Gastroesophageal sphincter (tissue), 4 donors: ENCODE measurements at regions not wholly inside any gene's neighbourhood (a gene's known extent, or its start where the extent isn't known, plus 50 kb on each side); places are given as distances from the start of the nearest gene placed in this dataset.
"Not testable (repeated sequence)": the region's sequence is repeated elsewhere in the genome, so short reads cannot be mapped to it uniquely, and the experiment has no call there.

Source experiments
- ATAC-seq: fragments of 150-250 bp; one replicate; pipeline ENCODE4 v1.9.1; 2016; ENCODE audit warnings: mild to moderate bottlenecking, moderate library complexity
- H3K27ac ChIP-seq, 4 donors: fragments of 200-600 bp; sonication (generic) in 3 of 4; 1 replicate in 3 of 4; 2 replicates in 1 of 4; pipeline ENCODE4 v1.5.1; 2016 to 2019
- H3K27me3 ChIP-seq: fragments of 200-600 bp; sonication (generic); one replicate; pipeline ENCODE4 v1.5.1; 2019
- H3K36me3 ChIP-seq, 2 donors: fragments of 200-600 bp; sonication (generic); one replicate each; pipeline ENCODE4 v1.5.1; 2019; ENCODE audit warnings: control low read depth in 1 of 2
- H3K4me1 ChIP-seq, 3 donors: fragments of 200-600 bp; sonication (generic); 1 replicate in 2 of 3; 2 replicates in 1 of 3; pipeline ENCODE4 v1.5.1; 2016 to 2019; ENCODE audit warnings: control low read depth in 2 of 3
- H3K4me3 ChIP-seq, 2 donors: fragments of 200-600 bp; sonication (generic); one replicate each; pipeline ENCODE4 v1.5.1; 2019; ENCODE audit warnings: mild to moderate bottlenecking in 1 of 2, moderate library complexity in 1 of 2
- H3K9me3 ChIP-seq, 3 donors: fragments of 200-600 bp; sonication (generic); one replicate each; pipeline ENCODE4 v1.5.1; 2017 to 2019; ENCODE audit warnings: control low read depth in 2 of 3
- EP300 ChIP-seq: sonication (generic); formaldehyde crosslinking; IDR thresholded peaks from one replicate; pipeline ENCODE4 v1.6.1; 2017; ENCODE audit warnings: antibody characterized with exemption, mild to moderate bottlenecking
- POLR2A ChIP-seq, 2 donors: fragments of 450-650 bp; IDR thresholded peaks; one replicate each; pipeline ENCODE4 v1.6.1; 2017; ENCODE audit warnings: antibody characterized with exemption in 2 of 2, mild to moderate bottlenecking in 2 of 2, moderate library complexity in 1 of 2
- POLR2AphosphoS5 ChIP-seq: sonication (generic); formaldehyde crosslinking; IDR thresholded peaks from one replicate; pipeline ENCODE4 v1.6.1; 2017; ENCODE audit warnings: antibody characterized with exemption
- WGBS, 2 donors: methylation state at CpG; one replicate each; pipeline ENCODE4 v1.1.5; 2018; ENCODE audit warnings: low coverage in 1 of 2; 5-methylcytosine and 5-hydroxymethylcytosine counted together
- TF ChIP-seq, protein P1 (sequence below), 4 experiments: fragments of 200-600 bp in 2 of 4; fragments of 450-650 bp in 2 of 4; sonication (generic) in 1 of 4; IDR thresholded peaks; one replicate each; pipeline ENCODE4 v1.5.1; 2017 to 2019; ENCODE audit warnings: antibody characterized with exemption in 4 of 4, mild to moderate bottlenecking in 2 of 4, moderate library complexity in 2 of 4

DNA sequence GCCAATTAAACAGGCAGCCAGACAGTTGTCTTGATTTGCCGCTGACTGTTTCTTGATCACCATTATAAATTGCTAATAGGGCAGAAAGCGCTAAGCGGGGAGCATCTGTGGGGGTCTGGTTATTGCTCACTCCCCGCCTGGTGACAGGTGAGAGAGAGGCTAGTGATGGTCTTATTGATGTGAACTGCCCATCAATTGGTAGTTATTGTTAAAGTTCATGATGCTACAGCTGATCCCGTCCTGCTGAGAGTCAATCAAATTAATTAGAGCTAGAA is 148.5 kb downstream of the LNPK start:
- Histone ChIP-seq H3K4me1 (peaks cover 0 to 25% (median 0%) of the 10 kb centered on the region in 3 donors), H3K27me3 (no peaks in the 10 kb centered on the region), H3K36me3 (no peaks in the 10 kb centered on the region), H3K9me3 (no peaks in the 10 kb centered on the region), H3K4me3 (no peak overlapping the region), H3K27ac (no peak overlapping the region)
- ATAC-seq, result no peak
- WGBS, 2 donors, result 89 to 90% methylated on average over 2 to 5 of the region's 5 CpGs
- no peak for TF ChIP-seq EP300

DNA sequence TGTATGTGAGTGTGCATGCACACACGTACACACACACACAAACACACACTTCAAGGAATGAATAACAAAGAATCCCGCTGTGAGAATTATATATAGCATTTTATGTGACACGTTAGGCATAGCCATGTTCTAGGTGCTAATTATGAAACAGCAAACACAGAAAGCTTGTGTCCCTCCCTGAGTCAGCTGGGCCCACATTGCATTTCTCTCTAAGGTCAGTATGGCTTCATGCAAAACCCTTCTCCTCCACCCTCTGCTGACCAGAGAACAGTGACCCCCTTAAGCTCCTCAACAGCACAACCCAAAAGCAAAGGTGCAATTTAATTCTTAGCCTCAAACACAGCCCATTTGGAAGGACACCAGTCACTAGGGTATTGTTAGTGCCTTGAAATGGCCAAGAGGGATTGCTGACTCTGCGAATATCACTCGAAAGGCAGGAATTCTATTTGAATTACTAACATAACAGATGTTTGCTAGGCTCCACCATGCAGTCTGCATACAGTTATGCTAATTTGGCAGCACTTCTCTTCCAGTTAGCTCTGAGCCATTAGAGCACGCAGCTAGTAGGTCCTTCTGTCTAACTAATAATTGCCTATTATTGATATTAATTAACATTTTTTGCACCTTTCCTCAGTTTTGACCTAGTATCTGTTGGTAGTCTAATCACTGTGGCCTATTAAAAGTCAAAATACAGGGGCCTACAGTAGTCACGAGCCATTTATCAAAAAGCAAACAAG is 149.0 kb downstream of the LNPK start:
- H3K4me1 ChIP-seq, result peaks cover 0 to 25% (median 0%) of the 10 kb centered on the region in 3 donors
- H3K27ac ChIP-seq, result no peak overlapping the region
- no peak overlapping the region for H3K4me3 ChIP-seq
- ATAC-seq, result no peak
- no peaks in the 10 kb centered on the region for H3K36me3 ChIP-seq
- 94% methylated on average over 6 to 7 of the region's 7 CpGs for WGBS, 2 donors
- H3K9me3 ChIP-seq, result no peaks in the 10 kb centered on the region
- TF ChIP-seq POLR2A (IDR thresholded peaks at IDR 0.05) (no peak), EP300 (no peak), POLR2AphosphoS5 (no peak)
- H3K27me3 ChIP-seq, result no peaks in the 10 kb centered on the region

DNA sequence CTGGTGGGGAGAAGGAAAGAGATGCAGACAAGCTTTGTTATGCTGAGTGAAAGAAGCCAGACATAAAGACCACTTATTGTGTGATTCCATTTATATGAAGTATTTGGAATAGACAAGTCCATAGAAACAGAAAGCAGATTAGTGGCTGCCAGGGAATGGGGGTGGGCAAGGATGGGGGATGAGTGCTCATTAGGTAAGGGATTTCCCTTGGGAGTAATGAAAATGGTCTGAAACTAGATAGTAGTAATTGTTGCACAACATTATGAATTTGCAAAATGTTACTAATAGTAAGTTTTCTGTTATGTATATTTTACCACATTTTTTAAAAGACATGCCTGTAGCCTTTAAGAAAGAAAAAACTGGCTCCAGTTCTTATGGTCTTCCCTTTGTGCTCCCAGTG is 154.9 kb downstream of the LNPK start:
- Histone ChIP-seq H3K27ac (no peak overlapping the region), H3K4me1 (no peaks in the 10 kb centered on the region), H3K27me3 (no peaks in the 10 kb centered on the region), H3K4me3 (no peak overlapping the region), H3K9me3 (no peaks in the 10 kb centered on the region), H3K36me3 (no peaks in the 10 kb centered on the region)
- no peak for TF ChIP-seq POLR2AphosphoS5
- TF ChIP-seq EP300, result no peak
- TF ChIP-seq, protein P1, sequence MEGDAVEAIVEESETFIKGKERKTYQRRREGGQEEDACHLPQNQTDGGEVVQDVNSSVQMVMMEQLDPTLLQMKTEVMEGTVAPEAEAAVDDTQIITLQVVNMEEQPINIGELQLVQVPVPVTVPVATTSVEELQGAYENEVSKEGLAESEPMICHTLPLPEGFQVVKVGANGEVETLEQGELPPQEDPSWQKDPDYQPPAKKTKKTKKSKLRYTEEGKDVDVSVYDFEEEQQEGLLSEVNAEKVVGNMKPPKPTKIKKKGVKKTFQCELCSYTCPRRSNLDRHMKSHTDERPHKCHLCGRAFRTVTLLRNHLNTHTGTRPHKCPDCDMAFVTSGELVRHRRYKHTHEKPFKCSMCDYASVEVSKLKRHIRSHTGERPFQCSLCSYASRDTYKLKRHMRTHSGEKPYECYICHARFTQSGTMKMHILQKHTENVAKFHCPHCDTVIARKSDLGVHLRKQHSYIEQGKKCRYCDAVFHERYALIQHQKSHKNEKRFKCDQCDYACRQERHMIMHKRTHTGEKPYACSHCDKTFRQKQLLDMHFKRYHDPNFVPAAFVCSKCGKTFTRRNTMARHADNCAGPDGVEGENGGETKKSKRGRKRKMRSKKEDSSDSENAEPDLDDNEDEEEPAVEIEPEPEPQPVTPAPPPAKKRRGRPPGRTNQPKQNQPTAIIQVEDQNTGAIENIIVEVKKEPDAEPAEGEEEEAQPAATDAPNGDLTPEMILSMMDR (IDR thresholded peaks at IDR 0.05), result no peak
- TF ChIP-seq POLR2A (IDR thresholded peaks at IDR 0.05), result no peak
- ATAC-seq, result no peak

DNA sequence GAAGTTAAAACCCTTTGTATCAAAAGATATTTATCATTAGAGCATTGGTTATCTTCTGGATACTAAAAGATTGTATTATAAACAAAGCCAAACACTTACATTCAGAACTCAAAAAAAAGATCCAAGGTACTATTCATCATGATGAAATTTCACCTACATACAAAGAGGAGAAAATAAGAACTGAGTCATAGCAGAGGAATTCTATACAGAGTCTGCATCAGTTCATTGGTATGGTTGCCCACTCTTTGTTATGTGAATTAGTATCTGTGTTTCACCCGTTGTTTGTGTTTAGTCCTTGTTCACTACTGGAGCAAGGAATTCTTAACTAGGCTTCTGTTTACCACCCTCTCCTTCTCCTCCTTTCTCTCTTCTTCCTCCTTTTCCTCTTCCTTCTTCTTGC is 157.9 kb downstream of the LNPK start:
- H3K36me3 ChIP-seq, result no peaks in the 10 kb centered on the region
- no peak for TF ChIP-seq POLR2A (IDR thresholded peaks at IDR 0.05)
- no peak for TF ChIP-seq EP300
- TF ChIP-seq, protein P1 (IDR thresholded peaks at IDR 0.05), result no peak
- no peak for TF ChIP-seq POLR2AphosphoS5
- no peaks in the 10 kb centered on the region for H3K9me3 ChIP-seq
- no peak overlapping the region for H3K4me3 ChIP-seq
- H3K27ac ChIP-seq, result no peak overlapping the region
- 43 to 44% methylated on average over 1 of the region's 1 CpG for WGBS, 2 donors
- H3K4me1 ChIP-seq, result no peaks in the 10 kb centered on the region
- no peaks in the 10 kb centered on the region for H3K27me3 ChIP-seq
- no peak for ATAC-seq

DNA sequence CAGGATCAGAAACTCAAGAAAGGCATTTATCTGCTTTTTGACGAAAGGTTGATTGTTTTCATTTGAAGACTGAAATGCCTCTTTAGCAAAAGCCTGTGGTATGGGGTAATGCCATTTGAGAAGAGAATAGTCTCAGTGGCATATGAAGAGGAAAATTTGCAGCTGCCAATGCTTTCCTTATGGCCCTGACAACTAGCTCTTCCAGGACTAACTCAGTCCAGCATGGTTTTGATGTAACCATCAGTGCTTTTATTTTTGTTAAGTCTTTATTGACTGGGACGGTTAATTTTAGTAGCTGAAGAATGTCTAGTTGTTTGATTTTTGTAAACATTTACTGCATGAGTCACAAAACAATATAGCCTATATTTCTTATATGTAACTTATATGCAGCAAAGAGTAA is 158.4 kb downstream of the LNPK start:
- 67 to 71% methylated on average over 2 of the region's 2 CpGs for WGBS, 2 donors
- H3K27ac ChIP-seq, result no peak overlapping the region
- no peaks in the 10 kb centered on the region for H3K36me3 ChIP-seq
- no peaks in the 10 kb centered on the region for H3K9me3 ChIP-seq
- TF ChIP-seq EP300 (no peak), POLR2AphosphoS5 (no peak), POLR2A (IDR thresholded peaks at IDR 0.05) (no peak)
- TF ChIP-seq, protein P1 (IDR thresholded peaks at IDR 0.05), result no peak
- no peak for ATAC-seq
- no peak overlapping the region for H3K4me3 ChIP-seq
- no peaks in the 10 kb centered on the region for H3K27me3 ChIP-seq
- H3K4me1 ChIP-seq, result no peaks in the 10 kb centered on the region

DNA sequence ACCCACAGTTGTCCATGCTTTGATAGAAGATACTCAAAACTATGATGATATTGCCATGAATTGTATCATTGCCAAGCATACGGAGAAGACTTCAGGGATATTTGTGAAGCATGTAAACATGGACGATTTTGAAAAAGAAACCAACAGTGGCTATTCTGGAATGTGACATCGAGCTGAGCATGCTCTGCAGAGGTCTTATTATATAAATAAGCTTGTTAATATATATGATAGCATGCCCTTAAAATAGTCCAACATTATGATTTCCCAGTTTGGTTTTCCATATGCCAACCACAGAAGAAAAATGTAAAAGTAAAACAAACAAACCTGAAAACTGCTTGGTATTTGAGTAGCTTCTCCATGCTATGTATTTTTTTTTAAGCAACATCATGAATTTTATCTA is 159.1 kb downstream of the LNPK start:
- ATAC-seq, result no peak
- Histone ChIP-seq H3K36me3 (no peaks in the 10 kb centered on the region), H3K27me3 (no peaks in the 10 kb centered on the region), H3K4me1 (no peaks in the 10 kb centered on the region), H3K27ac (no peak overlapping the region), H3K4me3 (no peak overlapping the region), H3K9me3 (no peaks in the 10 kb centered on the region)
- TF ChIP-seq POLR2AphosphoS5, result no peak
- TF ChIP-seq, protein P1 (IDR thresholded peaks at IDR 0.05), result no peak
- no peak for TF ChIP-seq EP300
- no peak for TF ChIP-seq POLR2A (IDR thresholded peaks at IDR 0.05)
- WGBS, 2 donors, result 28 to 57% methylated on average over 3 of the region's 3 CpGs

DNA sequence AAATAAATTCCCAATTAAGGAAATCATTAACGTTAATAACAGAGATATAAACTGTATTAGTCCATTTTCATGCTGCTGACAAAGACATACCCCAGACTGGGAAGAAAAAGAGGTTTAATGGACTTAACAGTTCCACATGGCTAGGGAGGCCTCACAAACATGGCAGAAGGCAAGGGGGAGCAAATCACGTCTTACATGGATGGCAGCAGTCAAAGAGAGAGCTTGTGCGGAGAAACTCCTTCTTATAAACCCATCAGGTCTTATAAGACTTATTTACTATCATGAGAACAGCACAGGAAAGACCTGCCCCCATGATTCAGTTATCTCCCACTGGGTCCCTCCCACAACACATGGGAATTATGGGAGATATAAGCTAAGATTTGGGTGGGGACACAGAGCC is 161.3 kb downstream of the LNPK start:
- H3K4me3 ChIP-seq, H3K9me3 ChIP-seq, ATAC-seq, H3K36me3 ChIP-seq, H3K27ac ChIP-seq, H3K27me3 ChIP-seq, H3K4me1 ChIP-seq: not testable (repeated sequence)
- 77 to 79% methylated on average over 3 of the region's 3 CpGs for WGBS, 2 donors
